Psoas muscle (tissue), 7 donors: ENCODE measurements at regions not wholly inside any gene's neighbourhood (a gene's known extent, or its start where the extent isn't known, plus 50 kb on each side); places are given as distances from the start of the nearest gene placed in this dataset.

Experiments used
- ATAC-seq, 4 donors: fragments of 200-7000 bp; cut with Tn5 transposase; one replicate each; pipeline ENCODE4 v1.9.1; 2020; ENCODE audit warnings: moderate library complexity in 3 of 4, mild to moderate bottlenecking in 2 of 4
- DNase-seq, 2 donors: peaks; one replicate each; pipeline ENCODE4 v3.0.0-alpha.2; 2020
- H3K27ac ChIP-seq: fragments of 200-600 bp; one replicate; pipeline ENCODE4 v1.8.0; 2022
- H3K27me3 ChIP-seq, 3 donors: fragments of 200-600 bp in 1 of 3; one replicate each; pipeline versions ENCODE4 v1.6.1 to v1.8.0; 2013 to 2022; ENCODE audit warnings: low read length in 2 of 3, mild to moderate bottlenecking in 2 of 3, moderate library complexity in 1 of 3; ENCODE audit not compliant: insufficient read depth in 3 of 3
- H3K36me3 ChIP-seq, 2 donors: fragments of 200-600 bp in 1 of 2; one replicate each; pipeline versions ENCODE4 v1.6.1 to v1.8.0; 2013 to 2022; ENCODE audit warnings: low read depth in 1 of 2, mild to moderate bottlenecking in 1 of 2, moderate library complexity in 1 of 2; ENCODE audit not compliant: insufficient read depth in 1 of 2
- H3K4me1 ChIP-seq: fragments of 200-600 bp; one replicate; pipeline ENCODE4 v1.8.0; 2022
- H3K4me3 ChIP-seq: fragments of 200-600 bp; one replicate; pipeline ENCODE4 v1.8.0; 2022; ENCODE audit warnings: mild to moderate bottlenecking
- H3K9me3 ChIP-seq: fragments of 200-600 bp; one replicate; pipeline ENCODE4 v1.8.0; 2022
- CTCF ChIP-seq: fragments of 200-600 bp; IDR thresholded peaks from one replicate; pipeline ENCODE4 v1.8.0; 2022; ENCODE audit warnings: antibody characterized with exemption
- WGBS, 3 donors: extraction: QIAGEN DNeasy Blood & Tissue Kit; methylation state at CpG; one replicate each; pipeline versions ENCODE4 v1.1.6 to v1.1.7; 2013; 5-methylcytosine and 5-hydroxymethylcytosine counted together
- intact Hi-C, 2 donors: fragments of 100-400 bp; cut with DNase I; formaldehyde crosslinking; loops; one replicate each; pipeline versions ENCODE4 v1.11.0 to v1.14.2; 2022
- donor health status: healthy with polysubstance abuse.
- donor health status: DM: no; HTN: no; CAD: no; lungs with moderate emphysema.
- donor health status: Bipolar disorder and iron deficiency.
- donor health status: healthy.
- donor health status: DM: yes; HTN: yes; CAD: no.
- donor health status: DM: no; HTN: no; CAD: no.
- donor health status: DM: yes; HTN: yes; CAD: no.

DNA sequence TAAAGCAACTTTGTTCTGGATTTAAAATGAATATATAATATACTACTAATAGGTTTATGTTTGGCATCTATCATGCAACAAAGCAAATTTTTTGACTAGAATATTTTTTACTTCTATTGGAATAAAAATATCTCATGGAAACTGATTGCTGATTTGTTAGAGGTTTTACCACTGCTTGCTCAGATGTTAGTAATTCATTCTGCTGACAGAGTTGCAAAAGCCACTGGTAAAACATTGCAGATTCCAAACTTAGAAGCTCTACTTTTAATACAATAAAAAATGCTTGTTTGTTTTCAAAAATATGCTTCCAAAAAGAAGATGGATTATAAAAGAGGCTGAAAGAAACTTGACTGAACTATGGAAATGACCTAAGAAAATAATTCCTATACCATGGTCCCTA is 795.2 kb downstream of the PCDH18 start:
- H3K9me3 ChIP-seq, result no peaks in the 10 kb centered on the region
- no peak for ATAC-seq

DNA sequence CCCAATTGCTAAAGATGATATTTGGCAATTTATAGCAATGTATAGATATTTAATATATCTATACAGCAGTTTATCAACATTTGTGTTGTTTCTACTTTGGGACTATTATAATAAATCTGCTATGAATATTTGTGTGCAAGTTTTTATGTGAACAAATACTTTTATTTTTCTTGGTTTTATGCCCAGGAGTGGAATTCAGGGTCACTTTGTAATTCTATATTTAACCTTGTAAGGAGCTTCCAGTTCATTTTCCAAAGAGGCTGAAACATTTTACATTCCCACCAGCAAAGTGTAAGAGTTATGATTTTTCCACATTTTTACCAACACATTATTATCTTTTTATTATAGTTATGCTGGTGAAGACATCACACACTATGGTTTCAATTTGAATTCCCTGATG is 801.3 kb downstream of the PCDH18 start:
- Histone ChIP-seq H3K27me3 (no peaks in the 10 kb centered on the region), H3K27ac (no peak overlapping the region), H3K9me3 (no peaks in the 10 kb centered on the region), H3K4me1 (no peaks in the 10 kb centered on the region), H3K4me3 (no peak overlapping the region), H3K36me3 (no peaks in the 10 kb centered on the region)
- TF ChIP-seq CTCF, result no peak
- intact Hi-C loops, result no loop called here
- ATAC-seq, result no peak
- no peak for DNase-seq

More for the DNA sequence above, 795.2 kb downstream of the PCDH18 start:
- H3K4me1 ChIP-seq, result no peaks in the 10 kb centered on the region
- H3K36me3 ChIP-seq, result no peaks in the 10 kb centered on the region
- no peak overlapping the region for H3K27ac ChIP-seq
- no peak overlapping the region for H3K4me3 ChIP-seq
- no peak for TF ChIP-seq CTCF
- no peak for DNase-seq
- intact Hi-C loops, result no loop called here
- peaks cover 0 to 2% (median 0%) of the 10 kb centered on the region in 3 donors for H3K27me3 ChIP-seq

GRCh38 chr4:136725286-136726081 is 806.8 kb downstream of the PCDH18 start:
- H3K9me3 ChIP-seq, result no peaks in the 10 kb centered on the region
- ATAC-seq (no peak), DNase-seq (no peak)
- 77 to 82% (median 79%) methylated on average over 4 of the region's 4 CpGs for WGBS, 3 donors
- no peaks in the 10 kb centered on the region for H3K36me3 ChIP-seq
- H3K27ac ChIP-seq, result no peak overlapping the region
- H3K4me1 ChIP-seq, result no peaks in the 10 kb centered on the region
- H3K27me3 ChIP-seq, result no peaks in the 10 kb centered on the region
- intact Hi-C loops, result no loop called here
- no peak for TF ChIP-seq CTCF
- H3K4me3 ChIP-seq, result no peak overlapping the region

DNA sequence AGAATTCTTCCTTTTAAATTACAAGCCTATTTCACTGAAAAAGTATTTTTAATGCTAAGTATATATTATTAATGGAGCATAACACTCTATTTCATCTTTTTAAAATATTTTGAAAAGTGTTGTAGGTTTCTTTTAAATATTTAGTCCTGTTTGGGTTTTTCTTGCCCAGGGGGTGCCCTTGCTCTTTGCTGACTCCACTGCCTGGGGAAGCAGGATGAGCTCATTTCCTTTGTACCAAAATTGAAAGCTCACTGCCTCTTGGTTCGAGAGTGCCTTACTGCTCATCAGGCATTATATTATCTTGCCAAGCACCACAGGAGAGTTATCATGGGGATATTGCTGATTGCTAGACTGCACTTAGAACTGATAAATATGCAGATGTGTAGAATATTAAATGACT is 819.2 kb downstream of the PCDH18 start:
- WGBS, 3 donors, result 3 to 6% (median 6%) methylated on average over 1 of the region's 1 CpG
- intact Hi-C loops, result no loop called here
- Histone ChIP-seq H3K36me3 (no peaks in the 10 kb centered on the region), H3K4me3 (no peak overlapping the region), H3K9me3 (no peaks in the 10 kb centered on the region), H3K4me1 (no peaks in the 10 kb centered on the region), H3K27me3 (no peaks in the 10 kb centered on the region), H3K27ac (no peak overlapping the region)
- DNase-seq (no peak), ATAC-seq (no peak)
- TF ChIP-seq CTCF, result no peak

DNA sequence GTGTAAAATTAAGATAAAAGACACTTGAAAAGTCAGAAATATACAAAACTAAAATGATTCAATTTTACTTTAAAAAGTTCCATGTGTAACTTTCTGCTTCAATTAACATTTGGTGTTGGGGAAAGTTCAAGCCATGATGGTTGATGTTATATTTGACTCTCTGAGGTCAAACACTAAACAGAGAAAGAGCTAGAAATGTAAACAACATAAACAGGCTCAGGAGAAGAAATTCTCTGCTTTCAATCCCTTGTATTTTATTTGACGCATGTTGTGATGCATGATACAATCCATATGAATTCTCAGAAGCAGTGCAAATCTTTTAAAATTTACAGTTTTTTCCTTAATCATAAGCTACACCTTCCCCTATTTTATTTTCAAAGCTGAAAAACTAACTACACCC is 822.4 kb downstream of the PCDH18 start:
- H3K27ac ChIP-seq, result no peak overlapping the region
- ATAC-seq (no peak), DNase-seq (no peak)
- H3K27me3 ChIP-seq, result no peaks in the 10 kb centered on the region
- no peaks in the 10 kb centered on the region for H3K36me3 ChIP-seq
- no peaks in the 10 kb centered on the region for H3K9me3 ChIP-seq
- H3K4me3 ChIP-seq, result no peak overlapping the region
- no peak for TF ChIP-seq CTCF
- intact Hi-C loops, result no loop called here
- H3K4me1 ChIP-seq, result no peaks in the 10 kb centered on the region
- 86 to 100% (median 89%) methylated on average over 1 of the region's 1 CpG for WGBS, 3 donors
